ENCODE measurements at regions not wholly inside any gene's neighbourhood (a gene's known extent, or its start where the extent isn't known, plus 50 kb on each side); places are given as distances from the start of the nearest gene placed in this dataset.

DNA sequence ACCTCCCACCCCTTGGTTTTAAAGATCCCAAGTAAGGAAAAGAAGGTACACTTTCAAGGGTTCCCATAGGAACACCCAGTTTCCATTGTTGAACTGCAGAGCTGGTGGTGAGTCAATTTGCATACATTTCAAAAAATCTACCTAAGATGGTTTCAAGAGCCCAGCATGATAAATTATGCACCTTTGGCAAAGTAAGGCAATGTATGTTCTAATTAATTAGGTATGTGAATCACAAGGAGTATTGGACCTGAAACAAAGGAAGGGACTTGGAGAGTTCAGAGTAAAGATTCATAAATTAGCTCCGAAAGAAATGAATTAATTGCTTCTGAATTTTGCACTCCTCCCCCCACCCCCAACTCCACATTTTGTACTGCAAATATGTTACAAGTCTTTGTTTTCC, 459.7 kb downstream of the LRATD1 start:
- H3K27ac ChIP-seq (ENCODE audit: low read depth, low read length): no peak overlapping the region
- no peaks in the 10 kb centered on the region for H3K9me3 ChIP-seq (ENCODE audit: control insufficient read depth in 1 of 2, insufficient read depth in 1 of 2, low read depth in 1 of 2, low read length in 2 of 2)
- ChIA-PET RAD21 (ENCODE audit: low non-redundant PET in 1 of 2, low total read pairs in 2 of 2, uncharacterized antibody in 2 of 2, unreplicated experiment in 2 of 2) (no interaction called here), POLR2A (no interaction called here), CTCF (no interaction called here)
- intact Hi-C loops (cut with micrococcal nuclease): no loop called here
- no peaks in the 10 kb centered on the region for H3K9me2 ChIP-seq (ENCODE audit: insufficient read depth)
- BruUV-seq (replicated peaks): no TSS peak
- no peaks in the 10 kb centered on the region for H3K27me3 ChIP-seq (ENCODE audit: insufficient read depth, low read length)
- no peak for ATAC-seq
- H3K4me3 ChIP-seq (replicated peaks in 1 of 2; ENCODE audit: low read depth in 1 of 2, low read length in 2 of 2): no peak overlapping the region
- H3K36me3 ChIP-seq (ENCODE audit: control insufficient read depth in 1 of 2, insufficient read depth in 2 of 2, low read length in 2 of 2): no peaks in the 10 kb centered on the region
- no peaks in the 10 kb centered on the region for H3K4me1 ChIP-seq (ENCODE audit: control insufficient read depth in 1 of 2, insufficient read depth in 2 of 2, low read length in 2 of 2)
- no peaks in the 10 kb centered on the region for H4K20me1 ChIP-seq (ENCODE audit: insufficient read depth)
- H3K4me2 ChIP-seq (ENCODE audit: low read length): no peak overlapping the region
- no peak overlapping the region for H3K9ac ChIP-seq (ENCODE audit: low read length)
- no peaks in the 10 kb centered on the region for H3K79me2 ChIP-seq (ENCODE audit: insufficient read depth, low read length)
- DNase-seq (ENCODE audit: low read depth, low spot score): no peak
- TF ChIP-seq CEBPB (IDR thresholded peaks at IDR 0.05; ENCODE audit: low read depth): no peak
- no peak overlapping the region for H2AFZ ChIP-seq (ENCODE audit: low read depth, low read length, poor library complexity, severe bottlenecking)

DNA sequence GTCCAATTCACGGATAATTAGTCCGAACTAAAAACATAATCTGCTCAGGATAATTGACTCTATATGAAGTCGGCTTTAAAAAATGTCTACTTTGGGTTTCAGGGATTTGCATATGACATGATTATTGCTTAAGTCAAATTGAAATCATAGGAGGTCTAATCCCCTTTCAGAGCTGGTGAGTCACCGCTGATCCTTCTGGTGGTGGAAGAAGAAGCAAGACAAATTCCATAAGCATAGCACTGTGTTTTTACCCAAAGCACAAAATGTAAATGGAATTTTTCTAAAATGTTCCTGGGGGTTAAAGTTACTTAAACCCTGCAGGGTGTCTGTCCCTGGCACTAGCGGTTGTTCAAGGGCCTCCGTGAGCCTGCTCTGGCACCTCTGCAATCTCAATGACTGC, 460.2 kb downstream of the LRATD1 start:
- Histone ChIP-seq H3K9ac (ENCODE audit: low read length) (no peak overlapping the region), H2AFZ (ENCODE audit: low read depth, low read length, poor library complexity, severe bottlenecking) (no peak overlapping the region), H3K27me3 (ENCODE audit: insufficient read depth, low read length) (no peaks in the 10 kb centered on the region), H3K4me3 (replicated peaks in 1 of 2; ENCODE audit: low read depth in 1 of 2, low read length in 2 of 2) (no peak overlapping the region), H4K20me1 (ENCODE audit: insufficient read depth) (no peaks in the 10 kb centered on the region), H3K9me2 (ENCODE audit: insufficient read depth) (no peaks in the 10 kb centered on the region), H3K79me2 (ENCODE audit: insufficient read depth, low read length) (no peaks in the 10 kb centered on the region), H3K9me3 (ENCODE audit: control insufficient read depth in 1 of 2, insufficient read depth in 1 of 2, low read depth in 1 of 2, low read length in 2 of 2) (no peaks in the 10 kb centered on the region), H3K4me1 (ENCODE audit: control insufficient read depth in 1 of 2, insufficient read depth in 2 of 2, low read length in 2 of 2) (no peaks in the 10 kb centered on the region), H3K27ac (ENCODE audit: low read depth, low read length) (no peak overlapping the region), H3K4me2 (ENCODE audit: low read length) (no peak overlapping the region), H3K36me3 (ENCODE audit: control insufficient read depth in 1 of 2, insufficient read depth in 2 of 2, low read length in 2 of 2) (no peaks in the 10 kb centered on the region)
- no peak for ATAC-seq
- no peak for TF ChIP-seq POLR2AphosphoS5 (IDR thresholded peaks at IDR 0.05; ENCODE audit: low read depth, low read length)
- TF ChIP-seq, protein P1, sequence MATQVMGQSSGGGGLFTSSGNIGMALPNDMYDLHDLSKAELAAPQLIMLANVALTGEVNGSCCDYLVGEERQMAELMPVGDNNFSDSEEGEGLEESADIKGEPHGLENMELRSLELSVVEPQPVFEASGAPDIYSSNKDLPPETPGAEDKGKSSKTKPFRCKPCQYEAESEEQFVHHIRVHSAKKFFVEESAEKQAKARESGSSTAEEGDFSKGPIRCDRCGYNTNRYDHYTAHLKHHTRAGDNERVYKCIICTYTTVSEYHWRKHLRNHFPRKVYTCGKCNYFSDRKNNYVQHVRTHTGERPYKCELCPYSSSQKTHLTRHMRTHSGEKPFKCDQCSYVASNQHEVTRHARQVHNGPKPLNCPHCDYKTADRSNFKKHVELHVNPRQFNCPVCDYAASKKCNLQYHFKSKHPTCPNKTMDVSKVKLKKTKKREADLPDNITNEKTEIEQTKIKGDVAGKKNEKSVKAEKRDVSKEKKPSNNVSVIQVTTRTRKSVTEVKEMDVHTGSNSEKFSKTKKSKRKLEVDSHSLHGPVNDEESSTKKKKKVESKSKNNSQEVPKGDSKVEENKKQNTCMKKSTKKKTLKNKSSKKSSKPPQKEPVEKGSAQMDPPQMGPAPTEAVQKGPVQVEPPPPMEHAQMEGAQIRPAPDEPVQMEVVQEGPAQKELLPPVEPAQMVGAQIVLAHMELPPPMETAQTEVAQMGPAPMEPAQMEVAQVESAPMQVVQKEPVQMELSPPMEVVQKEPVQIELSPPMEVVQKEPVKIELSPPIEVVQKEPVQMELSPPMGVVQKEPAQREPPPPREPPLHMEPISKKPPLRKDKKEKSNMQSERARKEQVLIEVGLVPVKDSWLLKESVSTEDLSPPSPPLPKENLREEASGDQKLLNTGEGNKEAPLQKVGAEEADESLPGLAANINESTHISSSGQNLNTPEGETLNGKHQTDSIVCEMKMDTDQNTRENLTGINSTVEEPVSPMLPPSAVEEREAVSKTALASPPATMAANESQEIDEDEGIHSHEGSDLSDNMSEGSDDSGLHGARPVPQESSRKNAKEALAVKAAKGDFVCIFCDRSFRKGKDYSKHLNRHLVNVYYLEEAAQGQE (IDR thresholded peaks at IDR 0.05; ENCODE audit: low read depth): no peak
- no peak for TF ChIP-seq CEBPB (IDR thresholded peaks at IDR 0.05; ENCODE audit: low read depth)
- no peak for TF ChIP-seq JUND (IDR thresholded peaks at IDR 0.05)
- no peak for TF ChIP-seq EZH2phosphoT487 (IDR thresholded peaks at IDR 0.05; ENCODE audit: borderline replicate concordance)
- TF ChIP-seq ELF1 (IDR thresholded peaks at IDR 0.05; ENCODE audit: borderline replicate concordance, low read depth): no peak
- no peak for TF ChIP-seq RAD21 (IDR thresholded peaks at IDR 0.05; ENCODE audit: low read depth)
- TF ChIP-seq, protein P2, sequence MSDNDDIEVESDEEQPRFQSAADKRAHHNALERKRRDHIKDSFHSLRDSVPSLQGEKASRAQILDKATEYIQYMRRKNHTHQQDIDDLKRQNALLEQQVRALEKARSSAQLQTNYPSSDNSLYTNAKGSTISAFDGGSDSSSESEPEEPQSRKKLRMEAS (IDR thresholded peaks at IDR 0.05): no peak
- TF ChIP-seq, protein P3, sequence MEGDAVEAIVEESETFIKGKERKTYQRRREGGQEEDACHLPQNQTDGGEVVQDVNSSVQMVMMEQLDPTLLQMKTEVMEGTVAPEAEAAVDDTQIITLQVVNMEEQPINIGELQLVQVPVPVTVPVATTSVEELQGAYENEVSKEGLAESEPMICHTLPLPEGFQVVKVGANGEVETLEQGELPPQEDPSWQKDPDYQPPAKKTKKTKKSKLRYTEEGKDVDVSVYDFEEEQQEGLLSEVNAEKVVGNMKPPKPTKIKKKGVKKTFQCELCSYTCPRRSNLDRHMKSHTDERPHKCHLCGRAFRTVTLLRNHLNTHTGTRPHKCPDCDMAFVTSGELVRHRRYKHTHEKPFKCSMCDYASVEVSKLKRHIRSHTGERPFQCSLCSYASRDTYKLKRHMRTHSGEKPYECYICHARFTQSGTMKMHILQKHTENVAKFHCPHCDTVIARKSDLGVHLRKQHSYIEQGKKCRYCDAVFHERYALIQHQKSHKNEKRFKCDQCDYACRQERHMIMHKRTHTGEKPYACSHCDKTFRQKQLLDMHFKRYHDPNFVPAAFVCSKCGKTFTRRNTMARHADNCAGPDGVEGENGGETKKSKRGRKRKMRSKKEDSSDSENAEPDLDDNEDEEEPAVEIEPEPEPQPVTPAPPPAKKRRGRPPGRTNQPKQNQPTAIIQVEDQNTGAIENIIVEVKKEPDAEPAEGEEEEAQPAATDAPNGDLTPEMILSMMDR (IDR thresholded peaks at IDR 0.05 in 2 of 3, conservative IDR thresholded peaks at IDR 0.05 in 1 of 3; ENCODE audit: borderline replicate concordance in 1 of 3, insufficient read depth in 1 of 3, low read depth in 2 of 3, low read length in 2 of 3): no peak
- TF ChIP-seq TCF7L2 (IDR thresholded peaks at IDR 0.05; ENCODE audit: borderline replicate concordance, extremely low read depth, insufficient read depth, insufficient read length): no peak
- TF ChIP-seq, protein P4, sequence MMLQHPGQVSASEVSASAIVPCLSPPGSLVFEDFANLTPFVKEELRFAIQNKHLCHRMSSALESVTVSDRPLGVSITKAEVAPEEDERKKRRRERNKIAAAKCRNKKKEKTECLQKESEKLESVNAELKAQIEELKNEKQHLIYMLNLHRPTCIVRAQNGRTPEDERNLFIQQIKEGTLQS (IDR thresholded peaks at IDR 0.05): no peak
- TF ChIP-seq SRF (IDR thresholded peaks at IDR 0.05; ENCODE audit: low read depth): no peak
- no peak for TF ChIP-seq EZH2 (IDR thresholded peaks at IDR 0.05)
- no peak for TF ChIP-seq FOSL1 (IDR thresholded peaks at IDR 0.05; ENCODE audit: low read depth)
- no peak for TF ChIP-seq SIN3A (IDR thresholded peaks at IDR 0.05; ENCODE audit: low read depth)
- TF ChIP-seq EGR1 (IDR thresholded peaks at IDR 0.05; ENCODE audit: low read depth): no peak
- TF ChIP-seq ZFX (IDR thresholded peaks at IDR 0.05): no peak
- TF ChIP-seq POLR2A (IDR thresholded peaks at IDR 0.05; ENCODE audit: borderline replicate concordance, extremely low read depth, insufficient read depth, insufficient read length): no peak
- TF ChIP-seq SP1 (IDR thresholded peaks at IDR 0.05; ENCODE audit: low read depth): no peak
- RAD21 ChIA-PET (ENCODE audit: low non-redundant PET in 1 of 2, low total read pairs in 2 of 2, uncharacterized antibody in 2 of 2, unreplicated experiment in 2 of 2): no interaction called here
- no TSS peak for BruUV-seq (replicated peaks)
- intact Hi-C loops (cut with micrococcal nuclease): no loop called here
- CTCF ChIA-PET: no interaction called here
- no peak for DNase-seq (ENCODE audit: low read depth, low spot score)
- POLR2A ChIA-PET: no interaction called here
